ENCODE measurements at regions not wholly inside any gene's neighbourhood (a gene's known extent, or its start where the extent isn't known, plus 50 kb on each side); places are given as distances from the start of the nearest gene placed in this dataset.
"Not testable (repeated sequence)": the region's sequence is repeated elsewhere in the genome, so short reads cannot be mapped to it uniquely, and the experiment has no call there.

DNA sequence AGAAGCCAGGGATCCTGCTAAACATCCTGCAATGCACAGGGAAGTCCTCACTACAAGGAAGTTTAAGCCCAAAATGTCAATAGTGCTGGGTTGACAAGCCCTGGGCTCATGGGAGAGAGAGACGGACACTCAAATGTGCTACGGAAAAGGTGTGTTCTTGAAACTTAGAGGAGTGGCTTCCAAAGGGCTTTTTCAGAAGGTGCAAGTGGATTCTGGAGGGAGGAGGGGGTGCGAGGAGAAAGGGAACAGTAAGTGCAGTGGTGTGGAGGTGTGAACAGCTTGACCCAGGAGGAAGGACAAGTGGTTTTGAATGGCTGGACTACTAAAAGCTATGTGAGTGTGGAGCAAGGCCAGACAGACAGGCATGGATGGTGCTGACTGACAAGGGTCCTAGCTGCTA is 50.4 kb upstream of the CECR2 start:
- Mint-ChIP-seq H3K36me3 (no peaks in the 10 kb centered on the region), H3K9me3 (no peaks in the 10 kb centered on the region), H3K27ac (no peak overlapping the region), H3K27me3 (no peaks in the 10 kb centered on the region), H3K4me1 (no peaks in the 10 kb centered on the region), H3K4me3 (no peak overlapping the region)
- DNase-seq, result no peak

DNA sequence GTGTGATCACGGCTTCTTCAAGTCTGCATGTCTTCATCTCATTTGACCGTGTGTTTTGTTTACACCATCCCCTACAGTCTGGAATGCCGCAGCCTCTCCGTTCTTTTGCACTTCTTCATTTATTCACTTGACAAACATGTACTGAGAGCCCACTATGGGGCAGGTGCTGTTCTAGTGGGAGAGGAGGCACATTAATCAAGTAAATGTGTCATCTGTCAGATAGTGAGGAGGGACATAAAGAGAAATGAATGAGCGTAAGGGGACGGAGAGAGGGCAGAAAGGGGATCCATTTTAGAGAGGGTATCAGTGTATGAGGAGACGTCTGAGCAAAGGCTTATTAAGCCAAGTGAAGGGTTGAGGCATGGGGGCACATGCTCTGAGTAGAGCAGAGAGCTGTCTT is 54.0 kb upstream of the CECR2 start:
- H3K36me3 Mint-ChIP-seq, result no peaks in the 10 kb centered on the region
- H3K4me3 Mint-ChIP-seq, result no peak overlapping the region
- no peaks in the 10 kb centered on the region for H3K4me1 Mint-ChIP-seq
- H3K27ac Mint-ChIP-seq, result no peak overlapping the region
- no peaks in the 10 kb centered on the region for H3K9me3 Mint-ChIP-seq
- no peak for DNase-seq
- H3K27me3 Mint-ChIP-seq, result no peaks in the 10 kb centered on the region

DNA sequence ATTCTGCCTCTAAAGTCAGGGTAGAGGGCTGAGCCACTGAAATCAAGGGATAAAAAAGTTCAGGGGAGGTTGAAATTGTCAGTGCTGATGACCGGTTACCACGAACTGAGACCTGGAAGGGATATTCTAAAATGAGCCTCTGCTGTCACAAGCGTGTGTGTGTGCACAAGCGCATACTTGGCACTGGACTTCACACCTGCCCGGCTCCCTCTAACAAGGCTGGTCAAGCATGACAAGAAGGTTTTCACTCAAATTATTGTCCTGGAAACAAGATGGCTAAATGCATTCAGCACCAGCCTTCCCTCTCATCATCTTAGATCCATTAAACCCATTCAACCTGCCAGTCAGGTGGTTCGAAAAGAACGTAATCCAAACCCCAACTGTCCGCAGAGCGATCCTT is 54.8 kb upstream of the CECR2 start:
- no peaks in the 10 kb centered on the region for H3K9me3 Mint-ChIP-seq
- H3K27me3 Mint-ChIP-seq, result no peaks in the 10 kb centered on the region
- H3K27ac Mint-ChIP-seq, result no peak overlapping the region
- no peaks in the 10 kb centered on the region for H3K4me1 Mint-ChIP-seq
- DNase-seq, result no peak
- H3K36me3 Mint-ChIP-seq, result no peaks in the 10 kb centered on the region
- no peak overlapping the region for H3K4me3 Mint-ChIP-seq

DNA sequence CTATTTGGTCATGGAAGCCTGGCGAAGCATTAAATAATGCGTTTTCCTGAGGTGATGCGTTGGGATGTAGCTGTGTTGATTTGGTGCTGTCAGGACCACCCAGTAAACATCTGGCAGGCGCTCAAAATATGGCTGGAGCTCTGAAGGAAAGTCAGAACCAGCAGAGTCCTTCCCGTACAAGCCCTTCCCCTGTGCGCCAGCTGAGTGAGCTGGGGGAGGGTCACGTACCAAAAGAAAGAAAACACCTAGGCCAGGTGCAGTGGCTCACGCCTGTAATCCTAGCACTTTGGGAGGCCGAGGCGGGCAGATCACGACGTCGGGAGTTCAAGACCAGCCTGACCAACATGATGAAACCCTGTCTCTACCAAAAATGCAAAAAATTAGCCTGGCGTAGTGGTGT is 55.6 kb upstream of the CECR2 start:
- no peaks in the 10 kb centered on the region for H3K27me3 Mint-ChIP-seq
- no peaks in the 10 kb centered on the region for H3K36me3 Mint-ChIP-seq
- H3K4me1 Mint-ChIP-seq, result no peaks in the 10 kb centered on the region
- no peak overlapping the region for H3K4me3 Mint-ChIP-seq
- H3K9me3 Mint-ChIP-seq, result no peaks in the 10 kb centered on the region
- no peak for DNase-seq
- H3K27ac Mint-ChIP-seq, result no peak overlapping the region

DNA sequence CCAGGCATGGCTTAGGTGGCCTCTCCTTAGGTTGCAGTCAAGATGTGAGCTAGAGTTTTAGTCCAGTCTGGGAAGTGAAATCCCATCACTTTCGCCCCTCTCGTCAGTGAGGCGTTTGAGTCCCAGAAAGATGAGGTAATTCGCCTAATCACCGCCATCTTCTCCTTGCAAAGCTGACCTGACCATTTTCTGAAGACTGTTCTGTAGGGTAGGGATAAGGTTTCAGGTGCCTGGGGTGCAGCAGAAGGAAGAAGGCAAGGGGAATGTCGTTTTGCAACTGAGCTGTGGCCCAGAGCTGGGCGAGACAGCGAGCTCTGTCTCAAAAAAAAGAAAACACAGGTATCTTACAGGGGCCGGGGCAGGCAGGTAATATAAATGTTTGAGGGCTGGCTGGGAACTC is 61.7 kb upstream of the CECR2 start:
- Mint-ChIP-seq H3K4me3 (no peak overlapping the region), H3K4me1 (peaks cover 21% of the 10 kb centered on the region), H3K36me3 (no peaks in the 10 kb centered on the region), H3K27me3 (no peaks in the 10 kb centered on the region), H3K27ac (no peak overlapping the region), H3K9me3 (no peaks in the 10 kb centered on the region)
- no peak for DNase-seq

DNA sequence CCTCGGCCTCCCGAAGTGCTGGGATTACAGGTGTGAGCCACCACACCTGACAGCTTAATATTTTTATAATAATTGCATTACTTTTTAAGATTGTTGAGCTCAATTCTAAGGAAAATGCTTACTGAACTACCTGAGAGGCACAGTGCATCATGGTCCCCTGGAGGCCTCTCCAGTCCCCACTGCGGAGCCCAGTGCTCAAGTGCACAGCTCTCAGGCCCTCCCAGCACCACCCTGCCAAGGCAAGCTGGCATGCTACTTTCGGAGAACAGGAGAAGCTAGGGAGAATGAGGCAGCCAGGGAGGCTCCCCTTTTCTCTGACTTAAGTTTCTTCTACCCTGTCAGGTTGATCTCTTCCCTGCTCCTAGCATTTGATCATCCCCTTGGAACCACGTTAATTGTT is 64.2 kb upstream of the CECR2 start:
- H3K36me3 Mint-ChIP-seq, result no peaks in the 10 kb centered on the region
- peak overlapping the region; percentile 48 for H3K27ac Mint-ChIP-seq
- no peak overlapping the region for H3K4me3 Mint-ChIP-seq
- H3K4me1 Mint-ChIP-seq, result peaks cover 21% of the 10 kb centered on the region
- peaks cover 2% of the 10 kb centered on the region for H3K9me3 Mint-ChIP-seq
- no peak for DNase-seq
- no peaks in the 10 kb centered on the region for H3K27me3 Mint-ChIP-seq

DNA sequence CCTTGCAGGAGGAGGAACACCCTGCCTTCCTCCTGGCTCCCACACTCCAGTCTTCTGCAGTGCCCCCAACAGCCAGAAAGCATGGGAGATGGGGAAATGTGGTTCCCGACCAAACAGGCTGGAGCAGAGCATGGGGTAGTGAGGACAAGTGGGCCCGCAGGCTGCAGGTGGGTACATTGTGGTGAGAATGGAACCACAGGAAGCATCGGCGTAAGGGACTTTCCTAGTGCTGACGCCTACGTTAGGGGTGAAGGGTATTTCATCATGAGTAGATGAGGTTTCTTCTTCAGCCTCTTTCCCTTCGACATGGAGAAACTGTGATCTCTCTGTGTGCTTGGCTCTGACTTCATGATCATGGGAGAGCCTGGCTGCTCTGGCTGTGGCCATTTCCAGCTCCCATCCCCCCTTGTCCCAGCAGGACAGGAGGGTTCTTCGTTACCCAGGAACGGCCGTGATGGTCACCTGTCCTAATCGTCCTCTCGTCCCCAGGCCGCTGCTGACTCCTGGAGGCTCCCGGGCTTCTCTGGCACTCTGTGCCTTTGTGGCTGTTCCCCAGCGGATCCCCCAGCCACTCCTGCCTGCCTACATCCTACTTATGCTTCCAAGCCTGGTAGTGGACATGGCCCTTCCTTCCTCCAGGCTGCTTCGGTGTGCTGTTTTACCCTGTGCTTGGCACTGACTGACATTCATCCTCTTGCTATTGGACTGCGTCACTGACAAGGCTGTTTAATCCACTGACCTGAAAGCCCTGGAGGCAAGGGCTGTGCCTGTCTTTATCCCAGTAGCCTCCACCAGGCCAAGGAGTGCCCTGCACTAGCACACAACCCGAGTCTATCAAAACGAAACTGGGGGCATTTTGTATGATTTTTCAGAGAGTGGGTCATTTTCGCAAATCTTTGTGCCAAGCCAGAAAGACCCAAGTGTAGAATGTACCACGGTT is 65.2 kb upstream of the CECR2 start:
- Mint-ChIP-seq H3K4me3 (peak overlapping the region; percentile 32), H3K4me1 (peaks cover 21% of the 10 kb centered on the region), H3K27ac (peak overlapping the region; percentile 97), H3K9me3 (peaks cover 5% of the 10 kb centered on the region), H3K36me3 (peaks cover 4% of the 10 kb centered on the region), H3K27me3 (no peaks in the 10 kb centered on the region)
- DNase-seq, result peak; percentile 75

DNA sequence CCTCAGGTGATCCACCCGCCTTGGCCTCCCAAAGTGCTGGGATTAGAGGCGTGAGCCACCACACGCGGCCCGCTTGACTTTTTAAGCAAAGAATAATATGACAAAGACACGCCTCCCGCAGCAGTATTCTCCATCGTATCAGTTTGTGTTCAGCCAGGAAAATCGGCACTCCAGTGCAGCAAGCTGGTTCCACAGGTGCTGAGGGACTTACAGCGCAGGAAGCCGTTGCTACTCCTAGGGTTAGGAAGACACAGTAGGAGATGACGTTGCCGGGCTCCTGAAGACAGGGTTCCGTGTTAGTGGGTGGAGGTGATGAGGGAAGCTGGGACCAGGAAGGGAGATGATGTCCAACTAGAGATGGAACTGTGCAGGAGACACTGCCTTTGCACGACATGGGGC is 65.8 kb upstream of the CECR2 start:
- peaks cover 5% of the 10 kb centered on the region for H3K9me3 Mint-ChIP-seq
- H3K4me1 Mint-ChIP-seq, result peaks cover 24% of the 10 kb centered on the region
- no peak for DNase-seq
- peak overlapping the region; percentile 16 for H3K4me3 Mint-ChIP-seq
- H3K27ac Mint-ChIP-seq, result peak overlapping the region; percentile 69
- no peaks in the 10 kb centered on the region for H3K27me3 Mint-ChIP-seq
- H3K36me3 Mint-ChIP-seq, result peaks cover 4% of the 10 kb centered on the region

DNA sequence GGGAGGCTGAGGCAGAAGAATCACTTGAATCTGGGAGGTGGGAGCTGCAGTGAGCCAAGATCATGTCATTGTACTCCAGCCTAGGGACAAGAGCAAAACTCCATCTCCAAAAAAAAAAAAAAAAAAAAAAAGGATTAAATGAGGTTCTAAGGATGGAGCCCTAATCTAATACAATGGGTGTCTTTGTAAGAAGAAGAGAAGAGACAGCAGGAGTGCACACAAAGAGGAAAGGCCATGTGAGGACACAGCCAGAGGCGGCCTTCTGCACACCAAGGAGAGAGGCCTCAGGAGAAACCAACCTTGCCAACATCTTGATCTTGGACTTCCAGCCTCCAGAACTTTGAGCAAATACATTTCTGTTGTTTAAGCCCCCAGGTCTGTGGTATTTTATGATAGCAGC is 66.6 kb upstream of the CECR2 start:
- H3K36me3 Mint-ChIP-seq, result peaks cover 4% of the 10 kb centered on the region
- no peak overlapping the region for H3K27ac Mint-ChIP-seq
- peaks cover 5% of the 10 kb centered on the region for H3K9me3 Mint-ChIP-seq
- no peak for DNase-seq
- H3K4me1 Mint-ChIP-seq, result peaks cover 25% of the 10 kb centered on the region
- H3K27me3 Mint-ChIP-seq, result no peaks in the 10 kb centered on the region
- no peak overlapping the region for H3K4me3 Mint-ChIP-seq

DNA sequence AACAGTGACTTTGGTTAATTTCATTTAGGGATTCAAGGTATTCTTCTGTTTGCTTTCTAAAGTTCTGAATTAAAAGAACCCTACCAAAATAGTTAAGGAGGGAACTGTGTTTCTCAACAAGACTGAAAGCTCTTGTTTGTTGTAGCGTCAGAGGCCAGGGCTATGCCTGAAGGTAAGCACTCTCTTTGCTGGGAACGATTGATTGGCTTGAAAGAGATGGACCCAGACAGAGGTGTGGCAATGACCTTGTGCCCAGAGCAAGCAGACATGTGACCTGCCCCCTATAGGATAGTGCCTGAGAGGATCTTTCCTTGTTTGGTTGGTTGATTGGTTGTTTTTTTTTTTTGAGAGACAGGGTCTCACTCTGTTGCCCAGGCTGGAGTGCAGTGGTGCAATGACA is 68.3 kb upstream of the CECR2 start:
- no peak overlapping the region for H3K27ac Mint-ChIP-seq
- H3K9me3 Mint-ChIP-seq, result peaks cover 5% of the 10 kb centered on the region
- H3K4me1 Mint-ChIP-seq, result peaks cover 25% of the 10 kb centered on the region
- H3K4me3 Mint-ChIP-seq, result no peak overlapping the region
- no peaks in the 10 kb centered on the region for H3K27me3 Mint-ChIP-seq
- DNase-seq, result no peak
- H3K36me3 Mint-ChIP-seq, result peaks cover 4% of the 10 kb centered on the region

DNA sequence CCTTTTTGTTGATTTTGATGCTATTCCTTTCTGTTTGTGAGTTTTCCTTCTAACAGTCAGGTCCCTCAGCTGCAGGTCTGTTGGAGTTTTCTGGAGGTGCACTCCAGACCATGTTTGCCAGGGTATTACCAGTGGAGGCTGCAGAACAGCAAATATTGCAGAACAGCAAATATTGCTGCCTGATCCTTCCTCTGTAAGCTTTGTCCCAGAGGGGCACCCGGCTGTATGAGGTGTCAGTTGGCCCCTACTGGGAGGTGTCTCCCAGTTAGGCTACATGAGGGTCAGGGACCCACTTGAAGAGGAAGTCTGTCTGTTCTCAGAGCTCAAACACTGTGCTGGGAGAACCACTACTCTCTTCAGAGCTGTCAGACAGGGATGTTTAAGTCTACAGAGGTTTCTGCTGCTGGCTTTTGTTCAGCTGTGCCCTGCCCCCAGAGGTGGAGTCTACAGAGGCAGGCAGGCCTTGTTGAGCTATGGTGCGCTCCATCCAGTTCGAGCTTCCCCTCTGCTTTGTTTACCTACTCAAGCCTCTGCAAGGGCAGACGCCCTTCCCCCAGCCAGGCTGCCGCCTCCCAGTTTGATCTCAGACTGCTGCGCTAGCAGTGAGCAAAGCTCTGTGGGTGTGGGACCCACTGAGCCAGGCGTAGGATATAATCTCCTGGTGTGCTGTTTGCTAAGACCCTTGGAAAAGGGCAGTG is 70.3 kb upstream of the CECR2 start:
- not testable (repeated sequence) for DNase-seq, H3K27me3 Mint-ChIP-seq, H3K27ac Mint-ChIP-seq, H3K4me3 Mint-ChIP-seq
- Mint-ChIP-seq H3K9me3 (peaks cover 10% of the 10 kb centered on the region), H3K4me1 (peaks cover 16% of the 10 kb centered on the region), H3K36me3 (peaks cover 10% of the 10 kb centered on the region)

DNA sequence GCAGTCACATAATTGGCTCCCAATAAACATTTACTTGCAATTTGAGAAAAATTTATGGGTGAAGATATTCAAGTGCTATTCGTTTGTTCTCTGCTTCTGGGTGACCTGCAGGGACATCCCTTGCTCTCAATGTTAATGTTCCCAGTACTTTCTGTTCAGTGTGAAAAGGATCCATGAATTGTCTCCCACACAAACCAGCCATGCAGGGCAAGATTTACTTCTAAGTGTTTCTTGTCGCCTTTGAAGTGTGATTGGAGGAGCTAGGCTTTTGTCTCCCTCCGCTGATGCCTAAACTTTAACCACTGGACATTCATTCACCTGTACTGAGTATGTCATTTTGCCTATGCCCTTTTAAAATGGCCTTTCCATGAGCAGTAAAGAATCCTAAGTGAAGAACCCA is 66.4 kb upstream of the ADA2 start:
- no peak for DNase-seq
- H3K4me1 Mint-ChIP-seq, result peaks cover 17% of the 10 kb centered on the region
- H3K27ac Mint-ChIP-seq, result no peak overlapping the region
- no peaks in the 10 kb centered on the region for H3K9me3 Mint-ChIP-seq
- peaks cover 9% of the 10 kb centered on the region for H3K27me3 Mint-ChIP-seq
- H3K36me3 Mint-ChIP-seq, result no peaks in the 10 kb centered on the region
- H3K4me3 Mint-ChIP-seq, result no peak overlapping the region

DNA sequence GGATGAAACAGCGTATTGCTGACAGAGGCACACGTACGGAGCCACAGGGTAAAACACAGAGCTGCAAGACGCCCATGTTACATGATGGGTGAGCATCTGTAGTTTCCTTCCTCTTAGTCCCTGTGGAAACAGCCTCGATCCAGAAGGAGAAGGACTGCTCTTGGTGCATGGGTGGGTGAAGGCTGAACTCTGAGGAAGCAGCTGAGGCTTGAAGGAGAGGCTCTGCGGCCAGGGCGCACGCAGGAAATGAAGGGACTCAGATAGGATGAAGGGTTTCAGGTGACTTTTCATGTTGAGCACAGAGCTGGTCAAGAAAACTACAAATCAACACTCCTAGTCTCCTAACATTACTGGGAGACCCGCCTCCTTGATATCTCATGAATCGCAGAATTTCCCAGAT is 65.7 kb upstream of the ADA2 start:
- Mint-ChIP-seq H3K36me3 (no peaks in the 10 kb centered on the region), H3K4me3 (no peak overlapping the region), H3K4me1 (peaks cover 23% of the 10 kb centered on the region), H3K27me3 (peaks cover 9% of the 10 kb centered on the region), H3K9me3 (no peaks in the 10 kb centered on the region), H3K27ac (no peak overlapping the region)
- no peak for DNase-seq

DNA sequence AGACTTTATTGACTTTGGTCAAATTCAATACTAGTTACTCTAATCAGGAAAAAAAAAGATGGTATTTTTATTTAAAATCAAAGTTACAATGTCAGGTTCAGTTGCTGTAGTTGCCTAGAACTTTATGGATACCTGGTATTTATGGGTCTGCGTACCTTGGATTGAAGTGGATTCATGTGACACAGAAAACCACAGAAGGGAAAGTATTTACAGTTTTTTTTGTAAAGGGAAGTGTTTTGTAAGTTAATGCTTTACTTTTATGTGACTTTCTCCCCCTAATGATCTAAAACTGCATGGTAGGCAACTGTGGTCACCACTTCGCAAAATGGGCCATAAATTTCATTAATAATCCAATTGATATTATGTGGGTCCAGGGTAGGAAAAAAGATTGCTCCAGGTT is 65.2 kb upstream of the ADA2 start:
- H3K27me3 Mint-ChIP-seq, result peaks cover 9% of the 10 kb centered on the region
- peaks cover 24% of the 10 kb centered on the region for H3K4me1 Mint-ChIP-seq
- H3K4me3 Mint-ChIP-seq, result no peak overlapping the region
- DNase-seq, result no peak
- no peak overlapping the region for H3K27ac Mint-ChIP-seq
- no peaks in the 10 kb centered on the region for H3K36me3 Mint-ChIP-seq
- H3K9me3 Mint-ChIP-seq, result no peaks in the 10 kb centered on the region

DNA sequence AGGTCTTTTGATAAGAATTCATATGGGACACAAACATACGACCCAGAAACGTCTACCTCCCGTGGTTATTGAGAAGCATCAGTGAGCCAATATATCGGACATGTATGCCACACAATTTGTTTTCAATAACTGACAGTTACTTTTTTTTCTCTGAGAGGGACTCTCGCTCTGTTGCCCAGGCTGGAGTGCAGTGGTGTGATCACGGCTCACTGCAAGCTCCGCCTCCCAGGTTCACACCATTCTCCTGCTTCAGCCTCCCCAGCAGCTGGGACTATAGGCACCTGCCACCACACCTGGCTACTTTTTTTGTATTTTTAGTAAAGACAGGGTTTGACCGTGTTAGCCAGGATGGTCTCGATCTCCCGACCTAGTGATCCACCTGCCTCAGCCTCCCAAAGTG is 64.6 kb upstream of the ADA2 start:
- not testable (repeated sequence) for H3K36me3 Mint-ChIP-seq, H3K27me3 Mint-ChIP-seq, H3K4me3 Mint-ChIP-seq, DNase-seq, H3K27ac Mint-ChIP-seq, H3K9me3 Mint-ChIP-seq
- H3K4me1 Mint-ChIP-seq, result peaks cover 24% of the 10 kb centered on the region

DNA sequence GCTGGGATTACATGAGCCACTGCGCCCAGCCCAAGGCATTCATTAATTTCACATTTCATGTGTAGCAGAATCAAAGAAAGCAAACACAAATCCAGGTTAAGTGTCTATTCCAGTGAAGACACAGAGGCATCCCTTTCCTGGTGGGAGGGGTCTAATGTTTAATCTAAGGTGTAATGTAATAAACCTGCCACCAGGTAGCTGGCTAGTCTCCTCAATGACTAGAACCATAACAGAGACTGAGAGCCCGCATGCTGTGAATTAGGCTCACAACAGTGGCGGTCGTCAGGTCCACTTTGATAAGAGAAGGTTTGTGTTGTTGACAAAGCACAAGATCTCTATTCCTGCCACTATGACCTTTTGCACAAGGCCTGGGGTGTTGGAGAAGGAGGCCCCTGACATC is 64.2 kb upstream of the ADA2 start:
- Mint-ChIP-seq H3K9me3 (no peaks in the 10 kb centered on the region), H3K4me1 (peaks cover 24% of the 10 kb centered on the region), H3K27ac (no peak overlapping the region), H3K4me3 (no peak overlapping the region), H3K36me3 (no peaks in the 10 kb centered on the region), H3K27me3 (peaks cover 9% of the 10 kb centered on the region)
- no peak for DNase-seq
